B cell (primary cell): ENCODE measurements at regions not wholly inside any gene's neighbourhood (a gene's known extent, or its start where the extent isn't known, plus 50 kb on each side); places are given as distances from the start of the nearest gene placed in this dataset.

Experiments used
- ATAC-seq: fragments of 200-7000 bp; cut with Tn5 transposase; one replicate; pipeline ENCODE4 v1.10.0; 2021; ENCODE audit warnings: low read depth, mild to moderate bottlenecking, moderate number of reproducible peaks, moderate library complexity
- CTCF ChIA-PET: fragments of 350-600 bp; sonication (Branson Sonifier 250); formaldehyde crosslinking; loops from one replicate; lab custom pipeline; 2021; ENCODE audit warnings: antibody characterized with exemption, inconsistent platforms; lab: Charles Lee
- POLR2A ChIA-PET: fragments of 350-600 bp; sonication (Branson Sonifier 250); formaldehyde crosslinking; loops from one replicate; lab custom pipeline; 2021; ENCODE audit warnings: antibody characterized with exemption; lab: Charles Lee
- DNase-seq: peaks from one replicate; pipeline ENCODE4 v3.0.0; 2013
- H2AFZ ChIP-seq: 2 replicates; pipeline ENCODE4 v1.6.1; 2012; ENCODE audit warnings: mild to moderate bottlenecking, low read depth, low read length; ENCODE audit not compliant: insufficient read depth, poor library complexity, severe bottlenecking
- H3K27ac ChIP-seq, 2 donors: 1 replicate in 1 of 2; 2 replicates in 1 of 2; pipeline ENCODE4 v1.5.1; 2012 to 2013; ENCODE audit warnings: low read length in 2 of 2, mild to moderate bottlenecking in 2 of 2, moderate library complexity in 1 of 2
- H3K27me3 ChIP-seq, 4 experiments: fragments of 200-600 bp in 1 of 4; sonication (generic) in 1 of 4; replicated peaks in 1 of 4; 1 replicate in 2 of 4; 2 replicates in 2 of 4; pipeline versions ENCODE4 v1.6.1 to v1.7.0; 2013 to 2016; ENCODE audit warnings: low read length in 3 of 4, mild to moderate bottlenecking in 2 of 4, mixed read lengths in 1 of 4, moderate library complexity in 1 of 4; ENCODE audit not compliant: insufficient read depth in 4 of 4, control insufficient read depth in 3 of 4; ENCODE audit errors: control extremely low read depth in 1 of 4
- H3K36me3 ChIP-seq, 2 experiments: replicated peaks in 1 of 2; 1 replicate in 1 of 2; 2 replicates in 1 of 2; pipeline versions ENCODE4 v1.6.1 to v1.7.1; 2013; ENCODE audit warnings: low read length in 1 of 2; ENCODE audit not compliant: insufficient read depth in 2 of 2, control insufficient read depth in 1 of 2; ENCODE audit errors: control extremely low read depth in 1 of 2, extremely low read depth in 1 of 2
- H3K4me1 ChIP-seq, 2 donors: fragments of 200-600 bp in 1 of 2; sonication (generic) in 1 of 2; 1 replicate in 1 of 2; 2 replicates in 1 of 2; pipeline versions ENCODE4 v1.5.1 to v1.6.1; 2013 to 2017; ENCODE audit warnings: low read length in 2 of 2; ENCODE audit not compliant: control insufficient read depth in 2 of 2, insufficient read depth in 2 of 2
- H3K4me2 ChIP-seq: replicated peaks from 2 replicates; pipeline ENCODE3; 2012; ENCODE audit warnings: mild to moderate bottlenecking, low read depth, low read length; ENCODE audit not compliant: poor library complexity, severe bottlenecking
- H3K4me3 ChIP-seq, 5 experiments: fragments of 200-600 bp in 1 of 5; sonication (generic) in 1 of 5; 1 replicate in 3 of 5; 2 replicates in 2 of 5; pipeline versions ENCODE4 v1.5.1 to v1.7.0; 2011 to 2016; ENCODE audit warnings: low read length in 4 of 5, mild to moderate bottlenecking in 4 of 5, low read depth in 2 of 5, control low read depth in 1 of 5, moderate library complexity in 1 of 5; ENCODE audit not compliant: insufficient read depth in 1 of 5; ENCODE audit errors: control extremely low read depth in 1 of 5, extremely low read depth in 1 of 5
- H3K79me2 ChIP-seq: fragments of 200-600 bp; sonication (generic); one replicate; pipeline ENCODE4 v1.6.0; 2016; ENCODE audit warnings: low read length; ENCODE audit not compliant: control insufficient read depth, insufficient read depth
- H3K9ac ChIP-seq: fragments of 200-600 bp; sonication (generic); 2 replicates; pipeline ENCODE4 v1.6.1; 2017; ENCODE audit warnings: mild to moderate bottlenecking, low read length, moderate library complexity
- H3K9me3 ChIP-seq, 3 donors: one replicate each; pipeline versions ENCODE4 v1.6.1 to v1.7.1; 2013; ENCODE audit warnings: low read length in 2 of 3; ENCODE audit not compliant: control insufficient read depth in 2 of 3, insufficient read depth in 1 of 3; ENCODE audit errors: control extremely low read depth in 1 of 3
- H4K20me1 ChIP-seq: 2 replicates; pipeline ENCODE4 v1.6.0; 2012; ENCODE audit warnings: mild to moderate bottlenecking, low read length; ENCODE audit not compliant: insufficient read depth, control insufficient read depth, poor library complexity, severe bottlenecking
- H3K27ac Mint-ChIP-seq: one replicate; pipeline ENCODE4 v1.8.0; 2021; ENCODE audit warnings: mixed read lengths
- H3K27me3 Mint-ChIP-seq: one replicate; pipeline ENCODE4 v1.8.0; 2021; ENCODE audit warnings: mixed read lengths
- H3K4me1 Mint-ChIP-seq: one replicate; pipeline ENCODE4 v1.8.0; 2021; ENCODE audit warnings: mixed read lengths
- H3K4me3 Mint-ChIP-seq: one replicate; pipeline ENCODE4 v1.8.0; 2021; ENCODE audit warnings: mixed read lengths
- H3K9me3 Mint-ChIP-seq: one replicate; pipeline ENCODE4 v1.8.0; 2022; ENCODE audit warnings: mixed read lengths; ENCODE audit not compliant: insufficient read depth
- CTCF ChIP-seq: fragments of 200-600 bp; IDR thresholded peaks from one replicate; pipeline ENCODE4 v1.8.0; 2022; ENCODE audit warnings: antibody characterized with exemption, mild to moderate bottlenecking
- EZH2 ChIP-seq: IDR thresholded peaks from 2 replicates; pipeline ENCODE4 v1.6.1; 2012; ENCODE audit warnings: borderline replicate concordance, low read depth, mild to moderate bottlenecking, moderate library complexity, low read length; ENCODE audit not compliant: insufficient read depth, poor library complexity, severe bottlenecking
- WGBS: methylation state at CpG from one replicate; pipeline ENCODE4 v1.1.5; 2013; ENCODE audit warnings: missing lambda C conversion rate; ENCODE audit not compliant: insufficient coverage; 5-methylcytosine and 5-hydroxymethylcytosine counted together
- intact Hi-C: fragments of 100-400 bp; cut with micrococcal nuclease; formaldehyde crosslinking; loops from one replicate; pipeline ENCODE4 v1.10.0; 2022

DNA sequence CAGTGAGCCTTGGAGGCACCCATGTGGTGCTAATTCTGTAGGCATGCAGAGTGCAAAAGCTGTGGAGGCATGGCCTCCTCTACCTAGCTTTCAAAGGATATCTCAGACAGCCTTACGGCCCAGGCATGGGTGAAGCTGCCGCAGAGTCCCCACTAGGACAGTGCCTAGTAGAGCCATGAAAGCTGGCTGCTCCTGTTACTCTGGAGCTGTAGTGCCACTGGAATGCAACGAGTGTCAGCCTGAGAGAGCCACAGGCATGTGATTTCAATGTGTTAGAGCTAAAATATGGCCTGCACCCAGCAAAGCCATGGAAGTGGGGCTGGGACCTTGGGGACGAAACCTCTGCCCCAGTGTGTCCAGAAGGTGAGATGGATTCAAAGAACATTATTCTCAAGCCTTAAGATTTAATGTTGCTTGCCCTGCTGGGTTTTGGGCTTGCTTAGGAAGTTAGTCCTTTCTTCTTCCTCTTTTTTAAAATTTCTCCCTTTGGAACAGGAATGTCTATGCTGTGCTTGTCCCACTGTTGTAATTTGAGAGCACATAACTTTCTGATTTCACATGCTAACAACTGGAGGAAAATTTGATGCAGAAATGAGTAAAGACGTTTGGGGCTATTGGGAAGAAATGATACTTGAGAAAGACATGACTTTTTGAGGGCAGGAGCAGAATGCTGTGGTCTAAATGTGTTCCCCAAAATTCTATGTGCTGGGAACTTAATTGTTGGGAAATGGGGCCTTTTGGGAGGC, 298.4 kb downstream of the PSAT1 start:
- ATAC-seq (no peak), DNase-seq (no peak)
- Histone ChIP-seq H3K4me1 (no peaks in the 10 kb centered on the region), H3K4me3 (no peak overlapping the region), H3K9ac (no peak overlapping the region), H2AFZ (no peak overlapping the region), H3K4me2 (no peak overlapping the region), H4K20me1 (no peaks in the 10 kb centered on the region), H3K27me3 (peaks cover 0 to 7% (median 0%) of the 10 kb centered on the region in 4 experiments), H3K9me3 (no peaks in the 10 kb centered on the region), H3K27ac (no peak overlapping the region), H3K36me3 (no peaks in the 10 kb centered on the region), H3K79me2 (no peaks in the 10 kb centered on the region)
- intact Hi-C loops, result no loop called here
- Mint-ChIP-seq H3K4me3 (no peak overlapping the region), H3K9me3 (no peaks in the 10 kb centered on the region), H3K4me1 (no peaks in the 10 kb centered on the region), H3K27ac (no peak overlapping the region), H3K27me3 (peaks cover 24% of the 10 kb centered on the region)
- TF ChIP-seq EZH2 (no peak), CTCF (no peak)
- CTCF ChIA-PET, result no interaction called here
- WGBS, result 83% methylated on average over 5 of the region's 5 CpGs
- POLR2A ChIA-PET, result no interaction called here

DNA sequence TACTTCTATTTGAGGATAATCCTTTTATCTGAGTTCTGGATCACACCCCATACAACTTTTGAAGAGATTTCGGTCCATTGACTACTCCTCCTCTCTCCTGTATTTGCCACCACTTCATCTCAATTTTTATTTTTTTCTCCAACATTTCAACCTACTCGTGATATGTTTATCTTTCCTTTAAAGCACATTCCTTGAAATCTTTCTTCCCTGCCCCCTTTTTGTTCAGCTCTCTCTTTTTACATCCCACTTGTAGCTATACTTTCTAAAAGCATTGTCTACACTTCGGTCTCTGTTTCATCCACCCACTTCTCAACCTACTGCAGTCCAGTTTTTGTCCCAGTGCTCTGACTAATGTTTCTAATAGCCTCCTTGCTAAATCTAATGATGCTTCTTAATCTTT, 299.4 kb downstream of the PSAT1 start:
- Histone ChIP-seq H3K27ac (no peak overlapping the region), H3K27me3 (peaks cover 0 to 7% (median 0%) of the 10 kb centered on the region in 4 experiments), H2AFZ (no peak overlapping the region), H3K9ac (no peak overlapping the region), H3K4me3 (no peak overlapping the region), H3K36me3 (no peaks in the 10 kb centered on the region), H3K9me3 (no peaks in the 10 kb centered on the region), H3K79me2 (no peaks in the 10 kb centered on the region), H3K4me2 (no peak overlapping the region), H4K20me1 (no peaks in the 10 kb centered on the region), H3K4me1 (no peaks in the 10 kb centered on the region)
- Mint-ChIP-seq H3K27ac (no peak overlapping the region), H3K9me3 (no peaks in the 10 kb centered on the region), H3K27me3 (peaks cover 24% of the 10 kb centered on the region), H3K4me1 (no peaks in the 10 kb centered on the region), H3K4me3 (no peak overlapping the region)
- WGBS, result 93% methylated on average over 3 of the region's 3 CpGs
- ChIA-PET POLR2A (no interaction called here), CTCF (interaction anchor here (0.8 kb wide), 1 partner anchor 12 kb away, joined by 3 read pairs; no protein-coding TSS in a partner anchor)
- intact Hi-C loops, result no loop called here
- ATAC-seq (no peak), DNase-seq (no peak)
- TF ChIP-seq CTCF (no peak), EZH2 (no peak)
